ENCODE measurements at regions not wholly inside any gene's neighbourhood (a gene's known extent, or its start where the extent isn't known, plus 50 kb on each side); places are given as distances from the start of the nearest gene placed in this dataset.
A peak's percentile ranks its signal among the peaks of the same experiment; 100 is the strongest.

DNA sequence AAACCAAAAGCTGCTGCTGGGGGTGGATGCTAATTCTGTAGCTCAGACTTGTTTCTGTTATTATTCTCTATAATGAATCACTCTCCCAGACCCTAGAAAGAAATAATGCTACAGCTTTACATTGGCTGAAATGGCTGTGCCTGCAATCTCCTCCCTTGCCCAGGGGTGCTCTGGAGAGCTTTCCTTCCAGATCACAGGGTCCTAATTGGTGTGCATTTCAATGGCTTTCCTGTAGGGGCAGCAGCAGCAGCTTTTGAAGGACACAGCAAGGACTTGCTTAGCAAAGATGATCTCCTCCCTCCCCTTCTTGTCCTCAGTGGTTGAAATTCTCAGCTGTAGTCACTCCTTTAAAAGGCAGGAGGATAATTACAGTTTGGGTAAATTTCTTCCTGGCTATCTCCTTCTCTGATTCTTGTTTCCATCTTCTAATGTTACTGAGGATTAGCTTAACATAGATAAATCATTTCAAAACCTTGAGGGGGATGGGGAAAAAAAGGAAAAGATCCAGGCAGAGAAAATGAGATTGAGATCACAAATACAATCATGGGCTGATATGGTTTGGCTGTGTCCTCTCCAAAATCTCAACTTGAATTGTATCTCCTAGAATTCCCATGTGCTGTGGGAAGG, 120.2 kb upstream of the CTTNBP2 start:
- no peaks in the 10 kb centered on the region for H3K79me2 ChIP-seq (ENCODE audit: insufficient read depth, low read length)
- no peak overlapping the region for H3K4me2 ChIP-seq (ENCODE audit: low read depth, low read length, poor library complexity, severe bottlenecking)
- no peaks in the 10 kb centered on the region for H3F3A ChIP-seq (ENCODE audit: insufficient read depth)
- no peak overlapping the region for H3K4me3 ChIP-seq (ENCODE audit: insufficient read depth, low read length, poor library complexity, severe bottlenecking)
- no peak overlapping the region for H3K9ac ChIP-seq (ENCODE audit: low read length)
- H3K36me3 ChIP-seq (ENCODE audit: low read length): no peaks in the 10 kb centered on the region
- TF ChIP-seq CTCF (IDR thresholded peaks at IDR 0.05; ENCODE audit: insufficient read depth, low read length, poor library complexity, severe bottlenecking): peak; percentile 44
- no peak for TF ChIP-seq EZH2phosphoT487 (conservative IDR thresholded peaks at IDR 0.05; ENCODE audit: low read length)
- no peaks in the 10 kb centered on the region for H3K9me2 ChIP-seq (replicated peaks; ENCODE audit: insufficient read depth, low read length)
- H2AFZ ChIP-seq (ENCODE audit: low read depth, low read length, severe bottlenecking): no peak overlapping the region
- no peak overlapping the region for H3K27ac ChIP-seq (ENCODE audit: low read depth, low read length)
- H4K20me1 ChIP-seq (ENCODE audit: low read depth, low read length): no peaks in the 10 kb centered on the region
- no peaks in the 10 kb centered on the region for H3K27me3 ChIP-seq (ENCODE audit: low read length)
- H3K9me3 ChIP-seq (ENCODE audit: insufficient read depth, low read length): no peaks in the 10 kb centered on the region

- Histone ChIP-seq H3K9me2 (replicated peaks; ENCODE audit: insufficient read depth, low read length) (no peaks in the 10 kb centered on the region), H3K9ac (ENCODE audit: low read length) (no peak overlapping the region), H3F3A (ENCODE audit: insufficient read depth) (no peaks in the 10 kb centered on the region), H3K4me2 (ENCODE audit: low read depth, low read length, poor library complexity, severe bottlenecking) (no peak overlapping the region), H3K79me2 (ENCODE audit: insufficient read depth, low read length) (no peaks in the 10 kb centered on the region), H3K9me3 (ENCODE audit: insufficient read depth, low read length) (no peaks in the 10 kb centered on the region), H2AFZ (ENCODE audit: low read depth, low read length, severe bottlenecking) (no peak overlapping the region), H3K4me3 (ENCODE audit: insufficient read depth, low read length, poor library complexity, severe bottlenecking) (no peak overlapping the region), H3K27me3 (ENCODE audit: low read length) (no peaks in the 10 kb centered on the region), H4K20me1 (ENCODE audit: low read depth, low read length) (no peaks in the 10 kb centered on the region), H3K27ac (ENCODE audit: low read depth, low read length) (no peak overlapping the region), H3K36me3 (ENCODE audit: low read length) (no peaks in the 10 kb centered on the region)
- TF ChIP-seq CTCF (IDR thresholded peaks at IDR 0.05; ENCODE audit: insufficient read depth, low read length, poor library complexity, severe bottlenecking) (no peak), EZH2phosphoT487 (conservative IDR thresholded peaks at IDR 0.05; ENCODE audit: low read length) (no peak)
Measured at GRCh38 chr7:117995850-117996650, 122.8 kb upstream of the CTTNBP2 start.

DNA sequence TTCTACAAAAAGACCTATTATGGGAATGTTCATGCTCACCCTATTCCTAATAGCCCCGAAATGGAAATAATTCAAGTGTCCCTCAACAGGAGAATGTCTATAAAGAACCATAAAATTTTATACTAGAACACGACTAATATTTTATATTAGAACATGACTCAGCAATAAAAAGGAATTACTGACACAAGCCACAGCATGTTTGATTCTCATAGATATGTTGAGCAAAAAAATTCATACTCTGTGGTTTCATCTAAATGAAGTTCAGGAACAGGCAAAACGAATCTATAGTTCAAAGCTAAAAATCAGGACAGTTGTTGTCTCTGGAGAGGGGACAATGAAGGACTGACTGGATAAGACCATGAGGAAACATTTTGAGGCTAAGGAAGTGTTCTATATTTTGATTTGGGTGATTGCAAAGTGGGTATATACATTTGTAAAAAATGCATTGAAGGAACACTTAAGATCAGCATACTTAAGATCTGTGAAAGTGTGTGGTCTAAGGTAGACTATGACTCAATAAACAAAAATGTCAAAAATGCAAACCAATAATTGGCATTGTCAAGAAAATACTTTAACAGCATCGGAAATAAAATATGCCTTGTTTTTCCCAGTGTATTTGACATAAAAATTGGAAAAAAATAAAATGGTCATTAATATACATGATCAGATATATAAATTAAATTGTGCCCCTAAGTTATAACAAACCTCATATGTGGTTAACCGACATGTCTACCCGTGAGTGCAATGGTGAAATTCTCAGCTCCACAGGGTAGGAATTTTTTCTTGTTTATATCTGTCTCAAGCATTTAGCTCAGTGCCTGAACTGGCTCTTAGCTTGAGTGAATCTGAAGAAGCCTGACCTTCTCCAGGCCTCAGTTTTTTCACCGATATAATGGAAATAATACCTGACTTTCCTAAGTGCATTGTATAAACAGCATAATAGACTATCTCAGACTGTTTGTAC, 124.9 kb upstream of the CTTNBP2 start:
- Histone ChIP-seq H4K20me1 (ENCODE audit: low read depth, low read length) (no peaks in the 10 kb centered on the region), H3K9me2 (replicated peaks; ENCODE audit: insufficient read depth, low read length) (no peaks in the 10 kb centered on the region), H3K27ac (ENCODE audit: low read depth, low read length) (no peak overlapping the region), H3F3A (ENCODE audit: insufficient read depth) (no peaks in the 10 kb centered on the region), H3K27me3 (ENCODE audit: low read length) (no peaks in the 10 kb centered on the region), H3K9me3 (ENCODE audit: insufficient read depth, low read length) (no peaks in the 10 kb centered on the region), H3K4me3 (ENCODE audit: insufficient read depth, low read length, poor library complexity, severe bottlenecking) (no peak overlapping the region), H3K36me3 (ENCODE audit: low read length) (no peaks in the 10 kb centered on the region), H3K9ac (ENCODE audit: low read length) (no peak overlapping the region), H2AFZ (ENCODE audit: low read depth, low read length, severe bottlenecking) (no peak overlapping the region), H3K79me2 (ENCODE audit: insufficient read depth, low read length) (no peaks in the 10 kb centered on the region), H3K4me2 (ENCODE audit: low read depth, low read length, poor library complexity, severe bottlenecking) (no peak overlapping the region)
- TF ChIP-seq CTCF (IDR thresholded peaks at IDR 0.05; ENCODE audit: insufficient read depth, low read length, poor library complexity, severe bottlenecking): no peak
- TF ChIP-seq EZH2phosphoT487 (conservative IDR thresholded peaks at IDR 0.05; ENCODE audit: low read length): no peak
